ENCODE measurements at regions not wholly inside any gene's neighbourhood (a gene's known extent, or its start where the extent isn't known, plus 50 kb on each side); places are given as distances from the start of the nearest gene placed in this dataset.
"Not testable (repeated sequence)": the region's sequence is repeated elsewhere in the genome, so short reads cannot be mapped to it uniquely, and the experiment has no call there.

- DNase-seq (ENCODE audit: low read depth, low spot score), result no peak
These were observed 199.3 kb upstream of the PDE4D start for GRCh38 chr5:60092671-60093422.

GRCh38 chr5:60086583-60086982 is 193.1 kb upstream of the PDE4D start:
- DNase-seq (ENCODE audit: low read depth, low spot score), result no peak

GRCh38 chr5:60084226-60084625 is 190.7 kb upstream of the PDE4D start:
- no peak for DNase-seq (ENCODE audit: low read depth, low spot score)

- no peak for DNase-seq (ENCODE audit: low read depth, low spot score)
These were observed 183.8 kb upstream of the PDE4D start for GRCh38 chr5:60077292-60077691.

GRCh38 chr5:60076746-60077145 is 183.2 kb upstream of the PDE4D start:
- DNase-seq (ENCODE audit: low read depth, low spot score), result no peak

GRCh38 chr5:60066502-60066901 is 173.0 kb upstream of the PDE4D start:
- DNase-seq (ENCODE audit: low read depth, low spot score), result no peak

GRCh38 chr5:60060389-60060788 is 166.9 kb upstream of the PDE4D start:
- no peak for DNase-seq (ENCODE audit: low read depth, low spot score)

- DNase-seq (ENCODE audit: low read depth, low spot score), result no peak
These were observed 162.7 kb upstream of the PDE4D start for GRCh38 chr5:60056191-60056590.

GRCh38 chr5:60055168-60055567 is 161.6 kb upstream of the PDE4D start:
- no peak for DNase-seq (ENCODE audit: low read depth, low spot score)

GRCh38 chr5:60041996-60042664 is 148.6 kb upstream of the PDE4D start:
- DNase-seq (ENCODE audit: low read depth, low spot score), result not testable (repeated sequence)

- not testable (repeated sequence) for DNase-seq (ENCODE audit: low read depth, low spot score)
These were observed 148.0 kb upstream of the PDE4D start for GRCh38 chr5:60041508-60041907.

GRCh38 chr5:60036192-60036938 is 142.8 kb upstream of the PDE4D start:
- DNase-seq (ENCODE audit: low read depth, low spot score), result no peak

- no peak for DNase-seq (ENCODE audit: low read depth, low spot score)
These were observed 132.6 kb upstream of the PDE4D start for GRCh38 chr5:60026161-60026560.

- no peak for DNase-seq (ENCODE audit: low read depth, low spot score)
These were observed 130.6 kb upstream of the PDE4D start for GRCh38 chr5:60024104-60024503.

GRCh38 chr5:60023255-60023654 is 129.7 kb upstream of the PDE4D start:
- no peak for DNase-seq (ENCODE audit: low read depth, low spot score)

GRCh38 chr5:60020457-60020856 is 126.9 kb upstream of the PDE4D start:
- DNase-seq (ENCODE audit: low read depth, low spot score), result no peak

GRCh38 chr5:60018960-60019359 is 125.4 kb upstream of the PDE4D start:
- not testable (repeated sequence) for DNase-seq (ENCODE audit: low read depth, low spot score)

- no peak for DNase-seq (ENCODE audit: low read depth, low spot score)
These were observed 124.6 kb upstream of the PDE4D start for GRCh38 chr5:60018091-60018490.

GRCh38 chr5:60014331-60014730 is 120.8 kb upstream of the PDE4D start:
- DNase-seq (ENCODE audit: low read depth, low spot score), result no peak

GRCh38 chr5:60010853-60011252 is 117.3 kb upstream of the PDE4D start:
- DNase-seq (ENCODE audit: low read depth, low spot score), result no peak

GRCh38 chr5:60010328-60010727 is 116.8 kb upstream of the PDE4D start:
- DNase-seq (ENCODE audit: low read depth, low spot score), result no peak

- no peak for DNase-seq (ENCODE audit: low read depth, low spot score)
These were observed 114.2 kb upstream of the PDE4D start for GRCh38 chr5:60007729-60008128.

Measured in pulmonary artery endothelial cell (primary cell).